ENCODE measurements at regions not wholly inside any gene's neighbourhood (a gene's known extent, or its start where the extent isn't known, plus 50 kb on each side); places are given as distances from the start of the nearest gene placed in this dataset.
"Not testable (repeated sequence)": the region's sequence is repeated elsewhere in the genome, so short reads cannot be mapped to it uniquely, and the experiment has no call there.

DNA sequence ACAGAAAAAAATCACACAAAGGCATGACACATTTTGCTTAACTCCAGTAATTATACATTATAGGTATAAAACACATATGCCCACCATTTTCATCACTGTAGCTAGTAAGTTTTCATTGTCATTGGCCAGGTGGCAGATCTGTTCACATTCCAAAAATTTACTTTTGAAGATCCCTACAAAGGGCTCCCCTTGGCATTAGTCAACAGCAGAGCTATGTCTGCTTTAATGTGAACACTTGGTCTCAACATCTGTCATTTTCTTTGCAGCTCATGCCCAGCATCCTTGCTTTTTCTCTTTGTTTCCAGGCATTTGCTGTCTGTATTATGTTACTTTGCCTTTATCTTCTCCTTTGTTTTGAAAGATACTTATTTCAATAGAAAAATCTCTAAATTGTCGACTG, 519.1 kb upstream of the FOXG1 start:
- Mint-ChIP-seq H3K4me3 (ENCODE audit: unreplicated experiment) (no peak overlapping the region), H3K27me3 (ENCODE audit: unreplicated experiment) (no peaks in the 10 kb centered on the region), H3K4me1 (ENCODE audit: unreplicated experiment) (no peaks in the 10 kb centered on the region), H3K36me3 (ENCODE audit: unreplicated experiment) (no peaks in the 10 kb centered on the region), H3K9me3 (ENCODE audit: unreplicated experiment) (peaks cover 21% of the 10 kb centered on the region), H3K27ac (ENCODE audit: unreplicated experiment) (no peak overlapping the region)
- TF ChIP-seq, protein P1, sequence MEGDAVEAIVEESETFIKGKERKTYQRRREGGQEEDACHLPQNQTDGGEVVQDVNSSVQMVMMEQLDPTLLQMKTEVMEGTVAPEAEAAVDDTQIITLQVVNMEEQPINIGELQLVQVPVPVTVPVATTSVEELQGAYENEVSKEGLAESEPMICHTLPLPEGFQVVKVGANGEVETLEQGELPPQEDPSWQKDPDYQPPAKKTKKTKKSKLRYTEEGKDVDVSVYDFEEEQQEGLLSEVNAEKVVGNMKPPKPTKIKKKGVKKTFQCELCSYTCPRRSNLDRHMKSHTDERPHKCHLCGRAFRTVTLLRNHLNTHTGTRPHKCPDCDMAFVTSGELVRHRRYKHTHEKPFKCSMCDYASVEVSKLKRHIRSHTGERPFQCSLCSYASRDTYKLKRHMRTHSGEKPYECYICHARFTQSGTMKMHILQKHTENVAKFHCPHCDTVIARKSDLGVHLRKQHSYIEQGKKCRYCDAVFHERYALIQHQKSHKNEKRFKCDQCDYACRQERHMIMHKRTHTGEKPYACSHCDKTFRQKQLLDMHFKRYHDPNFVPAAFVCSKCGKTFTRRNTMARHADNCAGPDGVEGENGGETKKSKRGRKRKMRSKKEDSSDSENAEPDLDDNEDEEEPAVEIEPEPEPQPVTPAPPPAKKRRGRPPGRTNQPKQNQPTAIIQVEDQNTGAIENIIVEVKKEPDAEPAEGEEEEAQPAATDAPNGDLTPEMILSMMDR (IDR thresholded peaks at IDR 0.05), result no peak
- DNase-seq (ENCODE audit: extremely low spot score, unreplicated experiment), result no peak

DNA sequence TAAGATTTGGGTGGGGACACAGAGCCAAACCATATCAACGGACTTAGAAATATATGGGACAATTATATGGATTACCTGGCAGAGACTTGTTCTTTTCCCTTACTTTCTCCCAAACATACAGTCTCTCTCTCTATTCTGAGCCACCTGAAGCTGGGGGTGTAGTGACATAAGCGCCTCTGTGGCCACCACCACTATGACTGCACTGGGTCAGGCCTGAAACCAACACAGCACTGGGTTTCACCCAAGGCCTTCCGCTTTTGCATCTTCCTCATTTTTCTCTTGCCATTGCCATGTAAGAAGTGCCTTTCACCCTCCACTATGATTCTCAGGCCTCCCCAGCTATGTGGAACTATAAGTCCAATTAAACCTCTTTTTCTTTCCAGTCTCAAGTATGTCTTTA, 514.5 kb upstream of the FOXG1 start:
- H3K36me3 Mint-ChIP-seq (ENCODE audit: unreplicated experiment), result not testable (repeated sequence)
- peaks cover 21% of the 10 kb centered on the region for H3K9me3 Mint-ChIP-seq (ENCODE audit: unreplicated experiment)

DNA sequence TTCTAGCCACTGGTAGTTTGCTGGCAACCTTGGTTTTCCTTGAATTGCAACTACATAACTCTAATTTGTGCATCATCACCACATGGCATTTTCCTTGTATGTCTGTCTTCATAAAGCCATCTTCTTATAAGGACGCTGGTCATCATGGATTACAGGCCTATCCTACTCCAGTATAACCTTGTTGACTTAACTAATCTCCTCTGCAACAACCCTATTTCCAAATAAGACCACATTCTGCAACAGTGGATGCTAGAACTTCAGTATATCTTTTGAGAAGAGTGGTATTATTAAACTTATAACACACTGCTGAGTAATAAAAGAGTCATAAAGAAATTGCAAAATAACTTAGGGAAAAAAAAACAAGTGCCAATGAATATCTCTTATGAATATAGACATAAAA, 511.8 kb upstream of the FOXG1 start:
- no peak overlapping the region for H3K4me3 Mint-ChIP-seq (ENCODE audit: unreplicated experiment)
- TF ChIP-seq, protein P1 (IDR thresholded peaks at IDR 0.05), result no peak

More for the DNA sequence above, 514.5 kb upstream of the FOXG1 start:
- H3K4me1 Mint-ChIP-seq (ENCODE audit: unreplicated experiment); H3K27ac Mint-ChIP-seq (ENCODE audit: unreplicated experiment); H3K27me3 Mint-ChIP-seq (ENCODE audit: unreplicated experiment); H3K4me3 Mint-ChIP-seq (ENCODE audit: unreplicated experiment); DNase-seq (ENCODE audit: extremely low spot score, unreplicated experiment): not testable (repeated sequence)

DNA sequence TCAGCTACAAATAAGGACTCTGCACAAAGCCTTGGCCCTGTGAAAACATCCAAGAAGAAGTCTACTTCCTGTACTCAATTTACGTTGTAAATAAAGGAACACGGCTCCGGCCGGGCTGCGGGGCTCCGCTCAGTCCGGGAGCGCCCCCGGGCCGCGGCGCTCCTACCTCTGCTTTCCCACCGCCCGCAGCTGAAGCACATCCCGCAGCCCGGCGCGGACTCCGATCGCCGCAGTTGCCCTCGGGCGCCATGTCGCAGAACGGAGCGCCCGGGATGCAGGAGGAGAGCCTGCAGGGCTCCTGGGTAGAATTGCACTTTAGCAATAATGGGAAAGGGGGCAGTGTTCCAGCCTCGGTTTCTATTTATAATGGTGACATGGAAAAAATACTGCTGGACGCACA, 502.3 kb upstream of the FOXG1 start:
- DNase-seq (ENCODE audit: extremely low spot score, unreplicated experiment), result no peak
- H3K27ac Mint-ChIP-seq (ENCODE audit: unreplicated experiment), result no peak overlapping the region
- H3K27me3 Mint-ChIP-seq (ENCODE audit: unreplicated experiment), result peaks cover 4% of the 10 kb centered on the region
- H3K4me3 Mint-ChIP-seq (ENCODE audit: unreplicated experiment), result no peak overlapping the region
- H3K4me1 Mint-ChIP-seq (ENCODE audit: unreplicated experiment), result no peaks in the 10 kb centered on the region
- H3K36me3 Mint-ChIP-seq (ENCODE audit: unreplicated experiment), result no peaks in the 10 kb centered on the region
- H3K9me3 Mint-ChIP-seq (ENCODE audit: unreplicated experiment), result peaks cover 16% of the 10 kb centered on the region
- TF ChIP-seq, protein P1 (IDR thresholded peaks at IDR 0.05), result no peak

More for the DNA sequence above, 511.8 kb upstream of the FOXG1 start:
- H3K27ac Mint-ChIP-seq (ENCODE audit: unreplicated experiment), result no peak overlapping the region
- H3K4me1 Mint-ChIP-seq (ENCODE audit: unreplicated experiment), result no peaks in the 10 kb centered on the region
- H3K27me3 Mint-ChIP-seq (ENCODE audit: unreplicated experiment), result peaks cover 5% of the 10 kb centered on the region
- peaks cover 8% of the 10 kb centered on the region for H3K9me3 Mint-ChIP-seq (ENCODE audit: unreplicated experiment)
- DNase-seq (ENCODE audit: extremely low spot score, unreplicated experiment), result no peak
- no peaks in the 10 kb centered on the region for H3K36me3 Mint-ChIP-seq (ENCODE audit: unreplicated experiment)

DNA sequence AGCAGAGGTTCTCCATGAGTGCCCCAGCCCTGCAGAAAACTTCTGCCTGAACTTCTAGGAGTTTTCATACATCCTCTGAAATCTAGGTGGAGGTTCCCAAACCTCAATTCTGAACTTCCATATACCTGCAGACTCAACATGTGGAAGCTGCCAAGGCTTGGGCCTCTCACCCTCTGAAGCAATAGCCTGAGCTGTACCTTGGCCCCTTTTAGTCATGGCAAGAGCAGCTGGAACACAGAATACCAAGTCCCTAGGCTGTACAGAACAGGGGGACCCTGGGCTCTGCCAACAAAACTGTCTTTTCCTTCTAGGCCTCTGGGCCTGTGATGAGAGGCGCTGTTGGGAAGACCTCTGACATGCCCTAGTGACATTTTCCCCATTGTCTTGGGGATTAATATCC, 494.3 kb upstream of the FOXG1 start:
- H3K4me1 Mint-ChIP-seq (ENCODE audit: unreplicated experiment), result no peaks in the 10 kb centered on the region
- H3K27ac Mint-ChIP-seq (ENCODE audit: unreplicated experiment), result no peak overlapping the region
- no peaks in the 10 kb centered on the region for H3K36me3 Mint-ChIP-seq (ENCODE audit: unreplicated experiment)
- TF ChIP-seq, protein P1 (IDR thresholded peaks at IDR 0.05), result no peak
- no peak overlapping the region for H3K4me3 Mint-ChIP-seq (ENCODE audit: unreplicated experiment)
- no peak for DNase-seq (ENCODE audit: extremely low spot score, unreplicated experiment)
- H3K27me3 Mint-ChIP-seq (ENCODE audit: unreplicated experiment), result no peaks in the 10 kb centered on the region
- H3K9me3 Mint-ChIP-seq (ENCODE audit: unreplicated experiment), result peaks cover 6% of the 10 kb centered on the region

DNA sequence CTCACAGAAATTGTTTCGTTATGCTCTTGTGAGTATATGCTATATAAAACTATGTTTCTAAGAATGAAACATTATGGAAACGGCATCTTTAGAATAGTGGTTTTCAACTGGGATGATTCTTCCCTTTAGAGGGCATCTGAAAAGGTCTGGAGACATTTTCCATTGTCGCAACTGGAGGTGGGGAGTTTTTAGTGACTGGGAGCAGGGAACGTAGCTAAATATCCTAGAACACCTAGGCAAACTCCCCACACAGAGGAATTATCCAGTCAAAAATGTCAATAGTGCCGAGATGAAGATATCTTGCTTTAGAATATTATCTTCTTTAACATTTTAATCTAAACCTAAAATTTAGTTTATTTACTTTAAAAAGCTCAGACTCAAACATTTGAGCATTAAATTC, 486.1 kb upstream of the FOXG1 start:
- no peak overlapping the region for H3K4me3 Mint-ChIP-seq (ENCODE audit: unreplicated experiment)
- H3K4me1 Mint-ChIP-seq (ENCODE audit: unreplicated experiment), result no peaks in the 10 kb centered on the region
- DNase-seq (ENCODE audit: extremely low spot score, unreplicated experiment), result no peak
- H3K27me3 Mint-ChIP-seq (ENCODE audit: unreplicated experiment), result peaks cover 11% of the 10 kb centered on the region
- H3K27ac Mint-ChIP-seq (ENCODE audit: unreplicated experiment), result no peak overlapping the region
- TF ChIP-seq, protein P1 (IDR thresholded peaks at IDR 0.05), result no peak
- H3K9me3 Mint-ChIP-seq (ENCODE audit: unreplicated experiment), result no peaks in the 10 kb centered on the region
- no peaks in the 10 kb centered on the region for H3K36me3 Mint-ChIP-seq (ENCODE audit: unreplicated experiment)

Data from osteocyte (in vitro differentiated cells).